ENCODE measurements at regions not wholly inside any gene's neighbourhood (a gene's known extent, or its start where the extent isn't known, plus 50 kb on each side); places are given as distances from the start of the nearest gene placed in this dataset.

DNA sequence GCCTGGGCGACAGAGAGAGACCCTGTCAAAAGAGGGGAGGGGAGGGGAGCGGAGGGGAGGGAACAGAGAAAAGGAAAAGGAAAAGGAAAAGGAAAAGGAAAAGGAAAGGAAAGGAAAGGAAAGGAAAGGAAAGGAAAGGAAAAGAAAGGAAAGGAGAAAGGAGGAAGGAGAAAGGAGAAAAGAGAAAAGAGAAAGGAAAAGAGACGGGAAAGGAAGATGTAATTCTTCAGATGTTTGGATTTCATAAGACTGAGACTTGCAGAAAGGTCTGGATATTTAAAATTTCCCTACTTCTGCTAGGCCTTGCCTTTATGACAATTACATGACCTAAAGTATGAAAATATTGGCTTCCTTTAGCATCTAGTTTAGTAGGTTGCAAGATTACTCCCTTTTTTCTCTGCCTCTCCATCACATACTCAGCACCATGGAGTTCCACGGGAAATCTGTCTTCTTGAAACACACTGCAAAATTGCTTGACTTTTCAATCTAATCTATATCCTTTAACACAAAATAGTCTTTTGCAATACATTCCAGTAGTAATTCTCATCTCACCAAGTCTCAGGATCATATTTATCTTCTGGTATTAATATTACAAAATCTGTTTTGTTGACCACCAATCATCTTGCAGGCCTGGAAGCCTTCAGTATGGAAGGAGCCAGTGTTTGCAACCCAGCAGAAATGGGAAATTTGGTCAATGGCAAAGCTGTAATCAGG is 383.5 kb downstream of the ZEB2 start:
- no peak for DNase-seq
- Histone ChIP-seq H3K27me3 (ENCODE audit: low read depth) (no peaks in the 10 kb centered on the region), H3K4me1 (no peaks in the 10 kb centered on the region), H3K36me3 (no peaks in the 10 kb centered on the region), H3K9me3 (replicated peaks) (no peaks in the 10 kb centered on the region), H3K4me3 (no peak overlapping the region), H3K27ac (replicated peaks) (no peak overlapping the region)
- intact Hi-C loops (cut with micrococcal nuclease): no loop called here
- TF ChIP-seq, protein P1, sequence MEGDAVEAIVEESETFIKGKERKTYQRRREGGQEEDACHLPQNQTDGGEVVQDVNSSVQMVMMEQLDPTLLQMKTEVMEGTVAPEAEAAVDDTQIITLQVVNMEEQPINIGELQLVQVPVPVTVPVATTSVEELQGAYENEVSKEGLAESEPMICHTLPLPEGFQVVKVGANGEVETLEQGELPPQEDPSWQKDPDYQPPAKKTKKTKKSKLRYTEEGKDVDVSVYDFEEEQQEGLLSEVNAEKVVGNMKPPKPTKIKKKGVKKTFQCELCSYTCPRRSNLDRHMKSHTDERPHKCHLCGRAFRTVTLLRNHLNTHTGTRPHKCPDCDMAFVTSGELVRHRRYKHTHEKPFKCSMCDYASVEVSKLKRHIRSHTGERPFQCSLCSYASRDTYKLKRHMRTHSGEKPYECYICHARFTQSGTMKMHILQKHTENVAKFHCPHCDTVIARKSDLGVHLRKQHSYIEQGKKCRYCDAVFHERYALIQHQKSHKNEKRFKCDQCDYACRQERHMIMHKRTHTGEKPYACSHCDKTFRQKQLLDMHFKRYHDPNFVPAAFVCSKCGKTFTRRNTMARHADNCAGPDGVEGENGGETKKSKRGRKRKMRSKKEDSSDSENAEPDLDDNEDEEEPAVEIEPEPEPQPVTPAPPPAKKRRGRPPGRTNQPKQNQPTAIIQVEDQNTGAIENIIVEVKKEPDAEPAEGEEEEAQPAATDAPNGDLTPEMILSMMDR (IDR thresholded peaks at IDR 0.05; ENCODE audit: borderline replicate concordance): no peak

DNA sequence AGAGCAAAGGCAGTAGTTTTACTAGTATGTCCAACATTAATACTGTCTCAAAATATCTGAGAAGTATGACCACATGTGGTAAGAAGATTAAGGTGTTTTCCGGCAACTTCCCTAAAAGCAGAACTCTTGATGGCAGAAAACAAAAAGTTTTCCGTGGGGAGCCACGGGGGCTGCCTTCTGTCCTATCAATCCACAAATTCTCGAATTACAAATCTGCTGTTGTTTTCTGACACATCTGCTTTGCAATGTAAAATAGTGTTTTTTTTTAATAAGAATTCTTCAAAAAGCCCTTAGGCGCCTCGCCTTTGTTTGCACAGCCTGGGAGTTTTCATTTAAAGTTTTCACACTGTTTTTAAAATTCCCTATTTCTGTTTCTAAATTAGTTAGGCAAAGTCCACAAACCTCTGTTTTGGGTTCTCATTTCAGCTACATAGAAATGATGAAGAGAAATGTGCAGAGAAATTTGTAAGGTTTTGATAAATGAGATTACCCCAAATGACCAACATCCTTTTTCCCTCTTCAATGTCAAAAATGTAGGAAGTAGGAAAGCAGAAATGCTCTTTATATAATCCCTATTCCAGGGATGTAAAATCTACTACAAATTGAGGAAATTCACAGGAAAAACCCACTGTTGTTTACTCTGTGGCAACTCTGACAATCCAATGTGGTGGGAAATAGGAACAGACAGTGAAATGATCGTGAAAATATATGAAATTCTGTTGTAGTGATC is 385.8 kb downstream of the ZEB2 start:
- TF ChIP-seq, protein P1 (IDR thresholded peaks at IDR 0.05; ENCODE audit: borderline replicate concordance): no peak
- H3K9me3 ChIP-seq (replicated peaks): no peaks in the 10 kb centered on the region
- H3K27me3 ChIP-seq (ENCODE audit: low read depth): no peaks in the 10 kb centered on the region
- H3K36me3 ChIP-seq: no peaks in the 10 kb centered on the region
- H3K4me3 ChIP-seq: no peak overlapping the region
- no peak overlapping the region for H3K27ac ChIP-seq (replicated peaks)
- DNase-seq: no peak
- H3K4me1 ChIP-seq: no peaks in the 10 kb centered on the region
- intact Hi-C loops (cut with micrococcal nuclease): no loop called here

DNA sequence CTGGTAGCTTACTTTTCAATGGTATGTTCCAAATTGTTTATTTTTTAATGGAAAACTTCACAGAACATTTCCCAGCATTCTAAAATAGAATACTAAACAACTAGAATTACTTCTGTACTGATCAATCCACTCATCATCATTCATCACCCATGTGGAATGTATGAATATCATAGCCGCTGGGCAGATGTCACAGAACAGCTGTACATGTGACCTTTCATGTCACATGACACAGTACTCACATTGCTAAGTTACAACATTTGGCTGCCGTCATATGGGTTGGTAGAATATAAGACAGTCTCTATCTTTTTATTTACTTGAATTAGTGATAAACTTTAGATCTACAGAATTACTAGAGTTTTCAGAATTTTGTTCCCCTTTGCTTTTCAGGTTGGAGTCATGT is 387.6 kb downstream of the ZEB2 start:
- Histone ChIP-seq H3K4me3 (no peak overlapping the region), H3K27ac (replicated peaks) (no peak overlapping the region), H3K27me3 (ENCODE audit: low read depth) (no peaks in the 10 kb centered on the region), H3K4me1 (no peaks in the 10 kb centered on the region), H3K9me3 (replicated peaks) (no peaks in the 10 kb centered on the region), H3K36me3 (no peaks in the 10 kb centered on the region)
- DNase-seq: no peak
- intact Hi-C loops (cut with micrococcal nuclease): no loop called here
- TF ChIP-seq, protein P1 (IDR thresholded peaks at IDR 0.05; ENCODE audit: borderline replicate concordance): no peak

DNA sequence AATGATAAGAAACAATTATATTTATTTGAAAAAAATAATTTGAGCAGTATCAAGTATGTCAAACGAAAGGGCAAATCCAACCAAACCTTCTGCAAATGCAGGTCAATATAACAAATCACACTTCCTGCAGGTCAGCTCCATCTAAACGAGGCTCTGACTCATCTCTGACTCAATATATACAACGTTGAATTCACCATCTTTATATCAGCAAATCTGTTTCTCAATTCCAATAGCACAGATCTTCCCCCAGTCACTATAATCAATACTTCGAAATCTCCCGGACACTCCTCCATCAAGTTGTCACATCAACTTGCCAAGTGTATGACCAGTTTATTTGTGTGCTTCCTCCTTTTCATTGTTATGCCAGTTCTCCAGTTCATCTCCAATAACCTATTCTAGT is 388.9 kb downstream of the ZEB2 start:
- no peak overlapping the region for H3K27ac ChIP-seq (replicated peaks)
- DNase-seq: no peak
- no peaks in the 10 kb centered on the region for H3K9me3 ChIP-seq (replicated peaks)
- TF ChIP-seq, protein P1 (IDR thresholded peaks at IDR 0.05; ENCODE audit: borderline replicate concordance): no peak
- H3K4me1 ChIP-seq: no peaks in the 10 kb centered on the region
- no peaks in the 10 kb centered on the region for H3K27me3 ChIP-seq (ENCODE audit: low read depth)
- H3K4me3 ChIP-seq: no peak overlapping the region
- intact Hi-C loops (cut with micrococcal nuclease): no loop called here
- H3K36me3 ChIP-seq: no peaks in the 10 kb centered on the region

DNA sequence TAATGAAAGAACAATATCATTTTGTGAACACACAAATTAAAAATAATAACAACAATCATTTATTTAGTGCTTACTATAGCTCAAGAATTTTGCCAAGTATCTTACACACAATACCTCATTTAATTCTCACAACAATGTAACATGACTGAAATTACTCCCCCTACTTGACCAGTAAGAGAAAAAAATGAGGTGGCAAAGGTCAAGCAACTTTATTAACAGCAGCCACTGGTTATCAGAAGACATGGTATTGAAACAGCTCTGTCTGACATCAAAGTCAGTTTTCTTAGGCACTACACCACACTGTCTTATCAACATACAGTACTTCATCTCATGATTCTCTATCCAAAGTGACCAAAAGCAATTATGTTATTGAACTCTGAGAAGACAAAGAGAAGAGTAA is 389.4 kb downstream of the ZEB2 start:
- Histone ChIP-seq H3K36me3 (no peaks in the 10 kb centered on the region), H3K4me1 (no peaks in the 10 kb centered on the region), H3K27me3 (ENCODE audit: low read depth) (no peaks in the 10 kb centered on the region), H3K4me3 (no peak overlapping the region), H3K9me3 (replicated peaks) (no peaks in the 10 kb centered on the region), H3K27ac (replicated peaks) (no peak overlapping the region)
- TF ChIP-seq, protein P1 (IDR thresholded peaks at IDR 0.05; ENCODE audit: borderline replicate concordance): no peak
- DNase-seq: no peak
- intact Hi-C loops (cut with micrococcal nuclease): no loop called here
